Osteoblast (primary cell): ENCODE measurements at regions not wholly inside any gene's neighbourhood (a gene's known extent, or its start where the extent isn't known, plus 50 kb on each side); places are given as distances from the start of the nearest gene placed in this dataset.

Experiments used
- DNase-seq: peaks from one replicate; pipeline ENCODE4 v3.0.0; 2011; ENCODE audit warnings: low spot score, mixed read lengths; ENCODE audit not compliant: insufficient read length; ENCODE audit errors: missing footprints
- H2AFZ ChIP-seq: 2 replicates; pipeline ENCODE4 v1.6.0; 2011; ENCODE audit warnings: mild to moderate bottlenecking, low read length
- H3K27ac ChIP-seq: 2 replicates; pipeline ENCODE4 v1.5.1; 2011; ENCODE audit warnings: mild to moderate bottlenecking, low read depth, low read length, moderate library complexity
- H3K27me3 ChIP-seq: 2 replicates; pipeline ENCODE4 v1.6.0; 2012; ENCODE audit warnings: mild to moderate bottlenecking, control low read depth, inconsistent platforms, low read length, moderate library complexity; ENCODE audit not compliant: insufficient read depth
- H3K36me3 ChIP-seq: 2 replicates; pipeline ENCODE4 v1.5.1; 2011; ENCODE audit warnings: mild to moderate bottlenecking, low read length, control low read depth, moderate library complexity; ENCODE audit not compliant: insufficient read depth
- H3K4me1 ChIP-seq: 2 replicates; pipeline ENCODE4 v1.5.1; 2011; ENCODE audit warnings: mild to moderate bottlenecking, low read length, control low read depth, moderate library complexity; ENCODE audit not compliant: insufficient read depth
- H3K4me2 ChIP-seq: 2 replicates; pipeline ENCODE4 v1.6.0; 2011; ENCODE audit warnings: mild to moderate bottlenecking, low read length; ENCODE audit not compliant: insufficient read depth
- H3K4me3 ChIP-seq: fragments of 200-600 bp; sonication (generic); 3 replicates; pipeline ENCODE4 v1.5.1; 2012; ENCODE audit warnings: mild to moderate bottlenecking, low read length, inconsistent platforms; ENCODE audit not compliant: insufficient read depth
- H3K79me2 ChIP-seq: 2 replicates; pipeline ENCODE4 v1.6.0; 2012; ENCODE audit warnings: mild to moderate bottlenecking, low read length, control low read depth, inconsistent platforms; ENCODE audit not compliant: insufficient read depth
- H3K9me3 ChIP-seq: 2 replicates; pipeline ENCODE4 v1.5.1; 2011; ENCODE audit warnings: low read depth, low read length, control low read depth
- H4K20me1 ChIP-seq: 2 replicates; pipeline ENCODE4 v1.6.0; 2012; ENCODE audit warnings: mild to moderate bottlenecking, low read length, control low read depth; ENCODE audit not compliant: insufficient read depth
- CTCF ChIP-seq: IDR thresholded peaks from 2 replicates; pipeline ENCODE4 v1.5.1; 2011; ENCODE audit warnings: mild to moderate bottlenecking, low read depth, low read length, moderate library complexity; ENCODE audit errors: extremely low read depth

GRCh38 chr1:80418134-80418533 is 1382.6 kb upstream of the ADGRL2 start:
- Histone ChIP-seq H3K27me3 (no peaks in the 10 kb centered on the region), H3K27ac (no peak overlapping the region), H3K9me3 (peaks cover 4% of the 10 kb centered on the region), H3K4me2 (no peak overlapping the region), H3K4me3 (no peak overlapping the region), H3K79me2 (no peaks in the 10 kb centered on the region), H3K36me3 (no peaks in the 10 kb centered on the region), H4K20me1 (no peaks in the 10 kb centered on the region), H2AFZ (no peak overlapping the region), H3K4me1 (no peaks in the 10 kb centered on the region)
- no peak for DNase-seq
- TF ChIP-seq CTCF: no peak

GRCh38 chr1:80417671-80418070 is 1383.1 kb upstream of the ADGRL2 start:
- Histone ChIP-seq H3K9me3 (peaks cover 4% of the 10 kb centered on the region), H4K20me1 (no peaks in the 10 kb centered on the region), H3K79me2 (no peaks in the 10 kb centered on the region), H3K4me3 (no peak overlapping the region), H3K27me3 (no peaks in the 10 kb centered on the region), H3K36me3 (no peaks in the 10 kb centered on the region), H3K27ac (no peak overlapping the region), H3K4me1 (no peaks in the 10 kb centered on the region), H2AFZ (no peak overlapping the region), H3K4me2 (no peak overlapping the region)
- no peak for DNase-seq
- no peak for TF ChIP-seq CTCF

- no peak for TF ChIP-seq CTCF
- no peak for DNase-seq
- Histone ChIP-seq H3K4me1 (no peaks in the 10 kb centered on the region), H2AFZ (no peak overlapping the region), H3K36me3 (no peaks in the 10 kb centered on the region), H4K20me1 (no peaks in the 10 kb centered on the region), H3K4me3 (no peak overlapping the region), H3K79me2 (no peaks in the 10 kb centered on the region), H3K9me3 (peaks cover 4% of the 10 kb centered on the region), H3K27me3 (no peaks in the 10 kb centered on the region), H3K4me2 (no peak overlapping the region), H3K27ac (no peak overlapping the region)
Measured at GRCh38 chr1:80413969-80414368, 1386.8 kb upstream of the ADGRL2 start.

- Histone ChIP-seq H4K20me1 (no peaks in the 10 kb centered on the region), H3K4me1 (no peaks in the 10 kb centered on the region), H2AFZ (no peak overlapping the region), H3K27ac (no peak overlapping the region), H3K4me3 (no peak overlapping the region), H3K27me3 (no peaks in the 10 kb centered on the region), H3K36me3 (no peaks in the 10 kb centered on the region), H3K9me3 (peaks cover 4% of the 10 kb centered on the region), H3K79me2 (no peaks in the 10 kb centered on the region), H3K4me2 (no peak overlapping the region)
- TF ChIP-seq CTCF: no peak
- DNase-seq: no peak
Measured at GRCh38 chr1:80410233-80410632, 1390.5 kb upstream of the ADGRL2 start.
